HepG2 (cell line): ENCODE measurements at regions not wholly inside any gene's neighbourhood (a gene's known extent, or its start where the extent isn't known, plus 50 kb on each side); places are given as distances from the start of the nearest gene placed in this dataset.

Source experiments
- ATAC-seq: fragments of 200-7000 bp; cut with Tn5 transposase; 3 replicates; pipeline ENCODE4 v1.9.1; 2020; ENCODE audit warnings: mild to moderate bottlenecking, moderate library complexity
- BruUV-seq: library from RNA; stranded (reverse); fragments of 400-500 nt; replicated peaks from 2 replicates; lab custom pipeline; 2021; lab: Mats Ljungman, UMichigan
- CTCF ChIA-PET: fragments of 300-600 bp; formaldehyde crosslinking; extraction: SDS; loops from one replicate; lab custom pipeline; 2021; ENCODE audit warnings: low total read pairs, inconsistent platforms, low intra/inter-chr PET ratio; lab: Yijun Ruan, JAX
- POLR2A ChIA-PET: fragments of 350-600 bp; sonication (Branson Sonifier 250); formaldehyde crosslinking; loops from one replicate; lab custom pipeline; 2020; ENCODE audit warnings: antibody characterized with exemption, inconsistent platforms; lab: Yijun Ruan, JAX
- DNase-seq: peaks from one replicate; pipeline ENCODE4 v3.0.0-alpha.2; 2015; ENCODE audit warnings: low spot score
- FAIRE-seq: peaks from 3 replicates; lab custom pipeline; 2011; peaks lifted over from hg19 to GRCh38; lab: Jason Lieb, UNC
- H2AFZ ChIP-seq: one replicate; pipeline ENCODE4 v1.6.1; 2011; ENCODE audit warnings: low read length, inconsistent platforms
- H3K27ac ChIP-seq: fragments of 300-600 bp; 3 replicates; pipeline ENCODE4 v1.8.0; 2011; ENCODE audit warnings: mixed run types, mild to moderate bottlenecking, mixed read lengths, low read length, inconsistent platforms; ENCODE audit not compliant: insufficient read depth; ENCODE audit errors: extremely low read length
- H3K27me3 ChIP-seq, 2 experiments: fragments of 200-600 bp in 1 of 2; 2 replicates in 1 of 2; 3 replicates in 1 of 2; pipeline versions ENCODE4 v1.6.0 to v1.8.0; 2011; ENCODE audit warnings: low read length in 2 of 2, mild to moderate bottlenecking in 2 of 2, moderate library complexity in 2 of 2, inconsistent platforms in 1 of 2; ENCODE audit not compliant: insufficient read depth in 2 of 2, control insufficient read depth in 1 of 2
- H3K36me3 ChIP-seq, 2 experiments: fragments of 200-600 bp in 1 of 2; replicated peaks in 1 of 2; 2 replicates in 1 of 2; 3 replicates in 1 of 2; pipeline versions ENCODE4 v1.5.1 to v1.8.0; 2011; ENCODE audit warnings: low read length in 2 of 2, inconsistent platforms in 1 of 2; ENCODE audit not compliant: insufficient read depth in 2 of 2, control insufficient read depth in 1 of 2
- H3K4me1 ChIP-seq: 2 replicates; pipeline ENCODE4 v1.5.1; 2012; ENCODE audit warnings: low read length, inconsistent platforms; ENCODE audit not compliant: insufficient read depth
- H3K4me2 ChIP-seq: 2 replicates; pipeline ENCODE4 v1.6.0; 2011; ENCODE audit warnings: low read depth, low read length, inconsistent platforms
- H3K4me3 ChIP-seq, 3 experiments: fragments of 200-600 bp in 1 of 3; sonication (generic), shearing (Covaris generic) in 1 of 3; replicated peaks in 1 of 3; 2 replicates each; pipeline ENCODE4 v1.5.1; 2011 to 2016; ENCODE audit warnings: low read length in 3 of 3, inconsistent platforms in 2 of 3, low read depth in 2 of 3, mild to moderate bottlenecking in 2 of 3, control low read depth in 1 of 3, mixed read lengths in 1 of 3; ENCODE audit not compliant: insufficient read depth in 1 of 3
- H3K79me2 ChIP-seq: one replicate; pipeline ENCODE4 v1.6.1; 2011; ENCODE audit warnings: low read length, inconsistent platforms; ENCODE audit not compliant: insufficient read depth
- H3K9ac ChIP-seq: 2 replicates; pipeline ENCODE4 v1.6.0; 2011; ENCODE audit warnings: mild to moderate bottlenecking, low read depth, low read length, inconsistent platforms; ENCODE audit not compliant: insufficient read depth
- H3K9me3 ChIP-seq: 2 replicates; pipeline ENCODE4 v1.5.1; 2012; ENCODE audit warnings: mild to moderate bottlenecking, low read length
- H4K20me1 ChIP-seq: 2 replicates; pipeline ENCODE4 v1.6.0; 2011; ENCODE audit warnings: inconsistent platforms, mild to moderate bottlenecking, low read length, moderate library complexity; ENCODE audit not compliant: insufficient read depth
- CBFB ChIP-seq: sonication (generic); formaldehyde crosslinking; IDR thresholded peaks from 2 replicates; pipeline ENCODE4 v1.4.0; 2020; ENCODE audit warnings: missing genetic modification reagents
- CEBPG ChIP-seq: IDR thresholded peaks from 2 replicates; pipeline ENCODE4 v1.6.1; 2016
- FLYWCH1 ChIP-seq: sonication (generic); formaldehyde crosslinking; IDR thresholded peaks from 2 replicates; pipeline ENCODE4 v1.8.1; 2023; ENCODE audit warnings: mild to moderate bottlenecking, missing genetic modification reagents
- GRHL1 ChIP-seq: sonication (generic); formaldehyde crosslinking; conservative IDR thresholded peaks from 2 replicates; pipeline ENCODE4 v1.8.0; 2022; ENCODE audit warnings: missing genetic modification reagents
- HOXD1 ChIP-seq: sonication (generic); formaldehyde crosslinking; IDR thresholded peaks from 2 replicates; pipeline ENCODE4 v1.5.0; 2020; ENCODE audit warnings: missing genetic modification reagents
- PATZ1 ChIP-seq: sonication (generic); formaldehyde crosslinking; IDR thresholded peaks from 2 replicates; pipeline ENCODE4 v1.4.0; 2020; ENCODE audit warnings: missing genetic modification reagents
- RAD51 ChIP-seq: fragments of 450-650 bp; IDR thresholded peaks from 2 replicates; pipeline ENCODE4 v1.6.1; 2016; ENCODE audit warnings: borderline replicate concordance
- ZBTB40 ChIP-seq, 2 experiments: fragments of 450-650 bp in 1 of 2; sonication (generic) in 1 of 2; formaldehyde crosslinking in 1 of 2; IDR thresholded peaks; 2 replicates each; pipeline versions ENCODE4 v1.6.1 to v1.8.0; 2016 to 2022; ENCODE audit warnings: antibody characterized with exemption in 1 of 2, mild to moderate bottlenecking in 1 of 2, missing genetic modification reagents in 1 of 2
- ZNF484 ChIP-seq: sonication (generic); formaldehyde crosslinking; IDR thresholded peaks from 2 replicates; pipeline ENCODE4 v1.5.1; 2020; ENCODE audit warnings: mild to moderate bottlenecking, low read depth, missing genetic modification reagents, borderline replicate concordance
- WGBS: methylation state at CpG from one replicate; pipeline ENCODE4 v1.1.6; 2017; ENCODE audit warnings: low lambda C conversion rate; 5-methylcytosine and 5-hydroxymethylcytosine counted together
- in situ Hi-C: cut with HindIII; loops from 2 replicates; pipeline ENCODE4 v1.10.0; 2017; ENCODE audit warnings: low pct_unique_long_range_greater_than_20kb; ENCODE audit not compliant: extremely low pct_ligation_motif_present
- intact Hi-C: fragments of 100-400 bp; cut with micrococcal nuclease; formaldehyde crosslinking; loops from one replicate; pipeline ENCODE4 v1.10.0; 2022; ENCODE audit not compliant: unreplicated experiment

GRCh38 chr10:118844731-118845521 is 90.2 kb upstream of the CACUL1 start:
- no peak overlapping the region for H2AFZ ChIP-seq
- DNase-seq (no peak), ATAC-seq (no peak), FAIRE-seq (no peak)
- no peaks in the 10 kb centered on the region for H3K9me3 ChIP-seq
- H3K4me3 ChIP-seq = no peak overlapping the region
- POLR2A ChIA-PET = no interaction called here
- no peaks in the 10 kb centered on the region for H4K20me1 ChIP-seq
- no peak overlapping the region for H3K9ac ChIP-seq
- H3K36me3 ChIP-seq = no peaks in the 10 kb centered on the region
- no peaks in the 10 kb centered on the region for H3K4me1 ChIP-seq
- 15% methylated on average over 6 of the region's 6 CpGs for WGBS
- no peak overlapping the region for H3K27ac ChIP-seq
- H3K4me2 ChIP-seq = no peak overlapping the region
- no peaks in the 10 kb centered on the region for H3K79me2 ChIP-seq
- H3K27me3 ChIP-seq = peaks cover 4 to 10% of the 10 kb centered on the region in 2 experiments; a peak in 2 of 5 replicates
- intact Hi-C loops (no loop called here), in situ Hi-C loops (no loop called here)
- BruUV-seq = no TSS peak
- CTCF ChIA-PET = no interaction called here
- TF ChIP-seq CEBPG (CRISPR knock-in tag) (no peak), GRHL1 (no peak), RAD51 (no peak), ZBTB40 (IDR thresholded peaks at IDR 0.05) (no peak), ZBTB40 (CRISPR knock-in tag; IDR thresholded peaks at IDR 0.05) (no peak), HOXD1 (CRISPR knock-in tag) (no peak), FLYWCH1 (no peak), PATZ1 (no peak), CBFB (CRISPR knock-in tag) (no peak), ZNF484 (CRISPR knock-in tag) (no peak)
